ENCODE measurements at regions not wholly inside any gene's neighbourhood (a gene's known extent, or its start where the extent isn't known, plus 50 kb on each side); places are given as distances from the start of the nearest gene placed in this dataset.
"Not testable (repeated sequence)": the region's sequence is repeated elsewhere in the genome, so short reads cannot be mapped to it uniquely, and the experiment has no call there.

DNA sequence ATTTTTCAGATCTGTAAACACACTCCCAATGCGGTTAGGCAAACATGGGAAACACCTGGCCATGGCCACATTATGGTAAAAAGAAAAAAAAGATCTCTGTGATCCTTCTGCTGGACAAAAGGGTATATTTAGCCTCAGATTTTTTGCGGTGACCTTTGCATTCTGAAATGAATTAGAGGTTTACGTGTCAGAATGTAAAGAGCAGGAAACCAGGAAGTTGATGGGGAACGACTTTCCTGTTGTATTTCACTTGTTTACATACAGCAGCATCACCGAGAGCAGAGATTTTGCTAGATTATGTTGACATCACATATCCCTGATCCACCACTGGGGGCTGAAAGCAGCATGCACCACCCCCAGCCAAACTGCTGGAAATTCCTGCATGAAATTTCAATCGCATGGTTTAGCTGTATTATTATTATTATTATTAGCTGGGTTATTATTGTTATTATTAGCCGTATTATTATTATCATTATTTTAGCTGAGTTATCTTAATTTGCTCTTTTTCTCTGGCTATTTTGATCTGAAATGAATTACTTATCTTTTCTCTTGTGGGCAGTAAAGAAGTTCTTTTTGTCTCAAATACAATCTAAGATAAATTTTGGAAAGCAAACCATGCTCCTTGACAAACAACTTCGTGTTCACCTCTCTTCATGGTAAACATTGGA, 189.4 kb downstream of the ZFP64 start:
- H4K20me1 ChIP-seq (ENCODE audit: control insufficient read depth, insufficient read depth, low read depth, low read length) = no peaks in the 10 kb centered on the region
- H3K27me3 ChIP-seq (ENCODE audit: control insufficient read depth, low read length) = no peaks in the 10 kb centered on the region
- peak overlapping the region; percentile 69 for H3K4me2 ChIP-seq (ENCODE audit: low read length)
- no peaks in the 10 kb centered on the region for H3K36me3 ChIP-seq (ENCODE audit: control insufficient read depth, low read length)
- peaks cover 46% of the 10 kb centered on the region for H3K4me1 ChIP-seq (ENCODE audit: control insufficient read depth, low read length)
- H3F3A ChIP-seq (ENCODE audit: control insufficient read depth, insufficient read depth) = no peaks in the 10 kb centered on the region
- H3K27ac ChIP-seq (ENCODE audit: low read depth, low read length) = peak overlapping the region; percentile 47
- no peaks in the 10 kb centered on the region for H3K79me2 ChIP-seq (ENCODE audit: control insufficient read depth, low read length)
- H3K9me2 ChIP-seq (replicated peaks; ENCODE audit: control insufficient read depth, low read length) = no peaks in the 10 kb centered on the region
- H3K4me3 ChIP-seq (ENCODE audit: low read length) = peak overlapping the region; percentile 59
- no peak for TF ChIP-seq EZH2phosphoT487 (IDR thresholded peaks at IDR 0.05; ENCODE audit: borderline replicate concordance, low read length)
- TF ChIP-seq, protein P1, sequence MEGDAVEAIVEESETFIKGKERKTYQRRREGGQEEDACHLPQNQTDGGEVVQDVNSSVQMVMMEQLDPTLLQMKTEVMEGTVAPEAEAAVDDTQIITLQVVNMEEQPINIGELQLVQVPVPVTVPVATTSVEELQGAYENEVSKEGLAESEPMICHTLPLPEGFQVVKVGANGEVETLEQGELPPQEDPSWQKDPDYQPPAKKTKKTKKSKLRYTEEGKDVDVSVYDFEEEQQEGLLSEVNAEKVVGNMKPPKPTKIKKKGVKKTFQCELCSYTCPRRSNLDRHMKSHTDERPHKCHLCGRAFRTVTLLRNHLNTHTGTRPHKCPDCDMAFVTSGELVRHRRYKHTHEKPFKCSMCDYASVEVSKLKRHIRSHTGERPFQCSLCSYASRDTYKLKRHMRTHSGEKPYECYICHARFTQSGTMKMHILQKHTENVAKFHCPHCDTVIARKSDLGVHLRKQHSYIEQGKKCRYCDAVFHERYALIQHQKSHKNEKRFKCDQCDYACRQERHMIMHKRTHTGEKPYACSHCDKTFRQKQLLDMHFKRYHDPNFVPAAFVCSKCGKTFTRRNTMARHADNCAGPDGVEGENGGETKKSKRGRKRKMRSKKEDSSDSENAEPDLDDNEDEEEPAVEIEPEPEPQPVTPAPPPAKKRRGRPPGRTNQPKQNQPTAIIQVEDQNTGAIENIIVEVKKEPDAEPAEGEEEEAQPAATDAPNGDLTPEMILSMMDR (IDR thresholded peaks at IDR 0.05; ENCODE audit: low read depth, low read length, poor library complexity, severe bottlenecking) = no peak
- H3K9me3 ChIP-seq (ENCODE audit: control insufficient read depth, insufficient read depth, low read length) = no peaks in the 10 kb centered on the region

DNA sequence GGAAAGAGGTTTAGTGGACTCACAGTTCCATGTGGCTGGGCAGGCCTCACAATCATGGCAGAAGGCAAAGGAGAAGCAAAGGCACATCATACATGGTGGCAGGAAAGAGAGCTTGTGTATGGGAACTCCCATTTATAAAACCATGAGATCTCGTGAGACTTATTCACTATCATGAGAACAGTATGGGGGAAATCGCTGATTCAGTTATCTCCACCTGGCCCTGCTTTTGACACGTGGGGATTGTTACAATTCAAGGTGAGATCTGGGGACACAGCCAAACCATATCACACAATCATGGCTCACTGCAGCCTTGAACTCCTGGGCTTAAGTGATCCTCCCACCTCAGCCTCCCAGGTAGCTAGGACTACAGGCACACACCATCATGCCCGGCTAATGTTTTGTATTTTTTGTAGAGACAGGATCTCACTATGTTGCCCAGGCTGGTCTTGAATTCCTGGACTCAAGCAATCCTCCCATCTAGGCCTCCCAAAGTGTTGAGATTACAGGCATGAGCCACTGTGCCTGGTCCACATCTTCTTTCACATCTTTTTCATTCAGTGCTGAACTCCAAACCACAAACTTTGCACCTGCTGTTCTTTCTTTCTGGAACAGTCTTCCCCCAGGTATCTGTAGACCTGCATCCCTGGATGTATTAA, 194.2 kb downstream of the ZFP64 start:
- not testable (repeated sequence) for H3K4me1 ChIP-seq (ENCODE audit: control insufficient read depth, low read length); H3K27ac ChIP-seq (ENCODE audit: low read depth, low read length); H3K79me2 ChIP-seq (ENCODE audit: control insufficient read depth, low read length)

DNA sequence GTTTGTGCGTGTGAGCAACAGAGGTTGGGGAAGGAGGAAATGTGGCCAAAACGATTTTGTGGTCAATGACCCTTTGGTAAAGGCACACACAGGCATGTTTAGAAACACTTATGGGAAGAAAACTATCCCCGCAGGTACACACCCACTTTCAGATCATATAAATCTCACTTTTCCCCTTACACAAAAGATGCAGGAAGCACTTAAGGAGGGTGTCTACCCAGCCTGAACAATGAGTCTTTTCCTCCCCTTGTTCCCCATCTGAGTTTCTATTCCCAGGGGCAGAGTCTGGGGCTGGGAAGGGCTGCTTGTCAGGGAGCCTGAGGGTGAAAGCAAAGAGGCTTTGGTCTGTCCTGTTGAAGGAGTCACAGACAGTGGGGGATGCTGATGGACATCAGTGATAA, 193.2 kb upstream of the SALL4 start:
- Histone ChIP-seq H3K4me2 (ENCODE audit: low read length) (no peak overlapping the region), H3K79me2 (ENCODE audit: control insufficient read depth, low read length) (no peaks in the 10 kb centered on the region), H4K20me1 (ENCODE audit: control insufficient read depth, insufficient read depth, low read depth, low read length) (no peaks in the 10 kb centered on the region), H3K27ac (ENCODE audit: low read depth, low read length) (no peak overlapping the region), H3K36me3 (ENCODE audit: control insufficient read depth, low read length) (no peaks in the 10 kb centered on the region), H3K9me2 (replicated peaks; ENCODE audit: control insufficient read depth, low read length) (no peaks in the 10 kb centered on the region), H3F3A (ENCODE audit: control insufficient read depth, insufficient read depth) (no peaks in the 10 kb centered on the region), H3K4me1 (ENCODE audit: control insufficient read depth, low read length) (no peaks in the 10 kb centered on the region), H3K27me3 (ENCODE audit: control insufficient read depth, low read length) (no peaks in the 10 kb centered on the region), H3K4me3 (ENCODE audit: low read length) (no peak overlapping the region), H3K9me3 (ENCODE audit: control insufficient read depth, insufficient read depth, low read length) (no peaks in the 10 kb centered on the region)
- TF ChIP-seq, protein P1 (IDR thresholded peaks at IDR 0.05; ENCODE audit: low read depth, low read length, poor library complexity, severe bottlenecking) = no peak
- TF ChIP-seq EZH2phosphoT487 (IDR thresholded peaks at IDR 0.05; ENCODE audit: borderline replicate concordance, low read length) = no peak

More for the DNA sequence above, 194.2 kb downstream of the ZFP64 start:
- H3K27me3 ChIP-seq (ENCODE audit: control insufficient read depth, low read length); H3K9me2 ChIP-seq (replicated peaks; ENCODE audit: control insufficient read depth, low read length); H3F3A ChIP-seq (ENCODE audit: control insufficient read depth, insufficient read depth); H3K4me2 ChIP-seq (ENCODE audit: low read length); H3K36me3 ChIP-seq (ENCODE audit: control insufficient read depth, low read length); H4K20me1 ChIP-seq (ENCODE audit: control insufficient read depth, insufficient read depth, low read depth, low read length); H3K4me3 ChIP-seq (ENCODE audit: low read length); H3K9me3 ChIP-seq (ENCODE audit: control insufficient read depth, insufficient read depth, low read length): not testable (repeated sequence)

DNA sequence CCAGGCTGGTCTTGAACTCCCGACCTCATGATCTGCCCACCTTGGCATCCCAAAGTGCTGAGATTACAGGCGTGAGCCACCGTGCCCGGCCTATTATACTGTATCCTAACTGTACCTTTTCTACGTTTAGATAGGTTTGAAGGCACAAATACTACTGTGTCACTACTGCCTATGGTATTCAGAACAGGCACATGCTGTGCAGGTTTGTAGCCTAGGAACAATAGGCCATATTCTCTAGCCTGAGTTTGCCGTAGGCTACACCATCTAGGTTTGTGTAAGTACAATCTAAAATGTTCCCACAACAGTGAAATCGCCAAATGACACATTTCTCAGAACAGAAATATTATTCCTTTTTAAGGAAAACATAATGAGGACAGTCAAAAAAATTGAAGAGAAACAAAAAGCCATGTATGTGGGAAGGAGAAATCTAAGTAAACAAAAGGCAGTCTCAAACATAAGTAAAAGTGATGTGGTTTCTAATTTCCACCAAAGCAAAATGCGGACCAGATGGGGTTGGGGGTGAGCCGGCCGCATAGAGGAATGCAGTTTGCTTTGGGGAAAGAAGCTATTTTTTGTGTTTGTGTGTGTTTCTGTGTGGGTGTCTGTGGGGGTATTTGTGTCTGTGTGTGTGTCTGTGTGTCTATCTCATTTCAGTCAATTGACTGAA, 192.6 kb upstream of the SALL4 start:
- H3K4me3 ChIP-seq (ENCODE audit: low read length) = no peak overlapping the region
- H3K27me3 ChIP-seq (ENCODE audit: control insufficient read depth, low read length) = no peaks in the 10 kb centered on the region
- H4K20me1 ChIP-seq (ENCODE audit: control insufficient read depth, insufficient read depth, low read depth, low read length) = no peaks in the 10 kb centered on the region
- H3F3A ChIP-seq (ENCODE audit: control insufficient read depth, insufficient read depth) = no peaks in the 10 kb centered on the region
- H3K36me3 ChIP-seq (ENCODE audit: control insufficient read depth, low read length) = no peaks in the 10 kb centered on the region
- no peak overlapping the region for H3K27ac ChIP-seq (ENCODE audit: low read depth, low read length)
- no peak for TF ChIP-seq EZH2phosphoT487 (IDR thresholded peaks at IDR 0.05; ENCODE audit: borderline replicate concordance, low read length)
- TF ChIP-seq, protein P1 (IDR thresholded peaks at IDR 0.05; ENCODE audit: low read depth, low read length, poor library complexity, severe bottlenecking) = no peak
- H3K4me2 ChIP-seq (ENCODE audit: low read length) = no peak overlapping the region
- H3K79me2 ChIP-seq (ENCODE audit: control insufficient read depth, low read length) = no peaks in the 10 kb centered on the region
- no peaks in the 10 kb centered on the region for H3K9me2 ChIP-seq (replicated peaks; ENCODE audit: control insufficient read depth, low read length)
- H3K4me1 ChIP-seq (ENCODE audit: control insufficient read depth, low read length) = no peaks in the 10 kb centered on the region
- H3K9me3 ChIP-seq (ENCODE audit: control insufficient read depth, insufficient read depth, low read length) = no peaks in the 10 kb centered on the region
